ENCODE measurements at regions not wholly inside any gene's neighbourhood (a gene's known extent, or its start where the extent isn't known, plus 50 kb on each side); places are given as distances from the start of the nearest gene placed in this dataset.

DNA sequence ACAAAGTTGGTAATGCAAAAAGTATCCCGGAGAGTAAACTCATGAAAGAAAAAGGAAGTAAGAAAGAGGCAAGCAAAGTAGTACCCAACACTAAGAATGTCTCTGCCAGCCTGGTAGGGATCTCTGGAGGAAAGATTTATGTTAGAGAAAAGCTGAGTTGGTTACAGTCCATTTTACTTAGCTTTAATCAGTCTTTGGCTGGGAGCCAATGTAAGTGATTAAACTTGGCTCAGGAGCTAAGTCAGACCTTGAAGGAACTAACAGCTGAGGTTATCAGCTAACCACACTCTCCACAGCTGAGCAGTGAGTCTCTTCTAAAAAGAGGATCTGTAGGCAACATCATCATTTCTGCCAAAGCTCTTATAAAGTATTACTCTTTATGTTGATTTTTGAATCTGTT is 148.0 kb downstream of the ANKRD7 start:
- TF ChIP-seq ZFX (IDR thresholded peaks at IDR 0.05; ENCODE audit: borderline replicate concordance) = no peak
- TF ChIP-seq, protein P1, sequence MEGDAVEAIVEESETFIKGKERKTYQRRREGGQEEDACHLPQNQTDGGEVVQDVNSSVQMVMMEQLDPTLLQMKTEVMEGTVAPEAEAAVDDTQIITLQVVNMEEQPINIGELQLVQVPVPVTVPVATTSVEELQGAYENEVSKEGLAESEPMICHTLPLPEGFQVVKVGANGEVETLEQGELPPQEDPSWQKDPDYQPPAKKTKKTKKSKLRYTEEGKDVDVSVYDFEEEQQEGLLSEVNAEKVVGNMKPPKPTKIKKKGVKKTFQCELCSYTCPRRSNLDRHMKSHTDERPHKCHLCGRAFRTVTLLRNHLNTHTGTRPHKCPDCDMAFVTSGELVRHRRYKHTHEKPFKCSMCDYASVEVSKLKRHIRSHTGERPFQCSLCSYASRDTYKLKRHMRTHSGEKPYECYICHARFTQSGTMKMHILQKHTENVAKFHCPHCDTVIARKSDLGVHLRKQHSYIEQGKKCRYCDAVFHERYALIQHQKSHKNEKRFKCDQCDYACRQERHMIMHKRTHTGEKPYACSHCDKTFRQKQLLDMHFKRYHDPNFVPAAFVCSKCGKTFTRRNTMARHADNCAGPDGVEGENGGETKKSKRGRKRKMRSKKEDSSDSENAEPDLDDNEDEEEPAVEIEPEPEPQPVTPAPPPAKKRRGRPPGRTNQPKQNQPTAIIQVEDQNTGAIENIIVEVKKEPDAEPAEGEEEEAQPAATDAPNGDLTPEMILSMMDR (IDR thresholded peaks at IDR 0.05) = no peak

Data from 22Rv1 (cell line).